ENCODE measurements at regions not wholly inside any gene's neighbourhood (a gene's known extent, or its start where the extent isn't known, plus 50 kb on each side); places are given as distances from the start of the nearest gene placed in this dataset.

GRCh38 chr1:55605155-55605554 lies 390.0 kb upstream of the USP24 start:
- no peak for TF ChIP-seq KAT7 (CRISPR knock-in tag; IDR thresholded peaks at IDR 0.05; ENCODE audit: borderline replicate concordance)
- TF ChIP-seq HMGXB4 (CRISPR knock-in tag; IDR thresholded peaks at IDR 0.05), result no peak
- TF ChIP-seq ZBTB43 (CRISPR knock-in tag; IDR thresholded peaks at IDR 0.05), result no peak
- TF ChIP-seq SP1 (CRISPR knock-in tag; conservative IDR thresholded peaks at IDR 0.05), result no peak
- TF ChIP-seq FOXJ3 (CRISPR knock-in tag; IDR thresholded peaks at IDR 0.05; ENCODE audit: borderline replicate concordance), result no peak
- Mint-ChIP-seq H3K4me3 (no peak overlapping the region), H3K27ac (no peak overlapping the region), H3K9me3 (peaks cover 46% of the 10 kb centered on the region), H3K27me3 (ENCODE audit: low read depth) (peaks cover 4% of the 10 kb centered on the region; the same call in 1 of the 2 replicates), H3K4me1 (peaks cover 12% of the 10 kb centered on the region), H3K36me3 (peaks cover 29% of the 10 kb centered on the region)
- ChIA-PET CTCF (interaction anchor here (1.1 kb wide), 1 partner anchor 230 kb away, joined by 4 read pairs; no protein-coding TSS in a partner anchor), POLR2A (interaction anchor here (0.7 kb wide), 1 partner anchor 9 kb away, joined by 3 read pairs; no protein-coding TSS in a partner anchor)
- DNase-seq (ENCODE audit: low spot score), result no peak
- ATAC-seq, result no peak

GRCh38 chr1:55604749-55605148 lies 389.6 kb upstream of the USP24 start:
- POLR2A ChIA-PET, result interaction anchor here (0.7 kb wide), 1 partner anchor 10 kb away, joined by 3 read pairs; no protein-coding TSS in a partner anchor
- Mint-ChIP-seq H3K4me3 (no peak overlapping the region), H3K27me3 (ENCODE audit: low read depth) (peaks cover 4% of the 10 kb centered on the region; the same call in 1 of the 2 replicates), H3K36me3 (peaks cover 29% of the 10 kb centered on the region), H3K4me1 (peaks cover 12% of the 10 kb centered on the region), H3K9me3 (peaks cover 46% of the 10 kb centered on the region), H3K27ac (no peak overlapping the region)
- no peak for ATAC-seq
- CTCF ChIA-PET, result interaction anchor here (1.1 to 1.2 kb wide), 2 partner anchors 226 to 229 kb away, joined by 3 to 4 read pairs; no protein-coding TSS in a partner anchor
- DNase-seq (ENCODE audit: low spot score), result no peak
- TF ChIP-seq NFATC4 (CRISPR knock-in tag; IDR thresholded peaks at IDR 0.05) (no peak), ZNF263 (CRISPR knock-in tag; IDR thresholded peaks at IDR 0.05; ENCODE audit: low read depth) (no peak), CREM (CRISPR knock-in tag; IDR thresholded peaks at IDR 0.05) (no peak), SMAD4 (CRISPR knock-in tag; IDR thresholded peaks at IDR 0.05) (no peak), HMGXB4 (CRISPR knock-in tag; IDR thresholded peaks at IDR 0.05) (no peak), NFYB (CRISPR knock-in tag; conservative IDR thresholded peaks at IDR 0.05; ENCODE audit: low read depth) (no peak), ZMAT4 (CRISPR knock-in tag; IDR thresholded peaks at IDR 0.05) (no peak)

GRCh38 chr1:55604179-55604578 lies 389.0 kb upstream of the USP24 start:
- no peak overlapping the region for H3K4me3 Mint-ChIP-seq
- H3K27me3 Mint-ChIP-seq (ENCODE audit: low read depth), result peaks cover 3% of the 10 kb centered on the region; the same call in 1 of the 2 replicates
- H3K36me3 Mint-ChIP-seq, result peaks cover 29% of the 10 kb centered on the region
- H3K9me3 Mint-ChIP-seq, result peaks cover 42% of the 10 kb centered on the region
- POLR2A ChIA-PET, result no interaction called here
- H3K27ac Mint-ChIP-seq, result no peak overlapping the region
- ATAC-seq (no peak), DNase-seq (ENCODE audit: low spot score) (no peak)
- H3K4me1 Mint-ChIP-seq, result peaks cover 12% of the 10 kb centered on the region
- CTCF ChIA-PET, result interaction anchor here (1.2 kb wide), 1 partner anchor 226 kb away, joined by 3 read pairs; no protein-coding TSS in a partner anchor
- TF ChIP-seq HMGA2 (CRISPR knock-in tag; IDR thresholded peaks at IDR 0.05) (no peak), SMAD4 (CRISPR knock-in tag; IDR thresholded peaks at IDR 0.05) (no peak), FOXP4 (CRISPR knock-in tag; IDR thresholded peaks at IDR 0.05) (no peak), JUN (CRISPR knock-in tag; IDR thresholded peaks at IDR 0.05) (no peak), ZNF396 (CRISPR knock-in tag; IDR thresholded peaks at IDR 0.05; ENCODE audit: borderline replicate concordance) (no peak), SMAD3 (CRISPR knock-in tag; IDR thresholded peaks at IDR 0.05; ENCODE audit: borderline replicate concordance) (no peak), ZNF121 (CRISPR knock-in tag; IDR thresholded peaks at IDR 0.05) (no peak), AFF4 (CRISPR knock-in tag; IDR thresholded peaks at IDR 0.05; ENCODE audit: borderline replicate concordance) (no peak)
